SW480 (cell line): ENCODE measurements at regions not wholly inside any gene's neighbourhood (a gene's known extent, or its start where the extent isn't known, plus 50 kb on each side); places are given as distances from the start of the nearest gene placed in this dataset.
A peak's percentile ranks its signal among the peaks of the same experiment; 100 is the strongest.

Experiments used
- DNase-seq: peaks from one replicate; pipeline ENCODE4 v3.0.0-alpha.2; 2016; ENCODE audit warnings: low spot score

DNA sequence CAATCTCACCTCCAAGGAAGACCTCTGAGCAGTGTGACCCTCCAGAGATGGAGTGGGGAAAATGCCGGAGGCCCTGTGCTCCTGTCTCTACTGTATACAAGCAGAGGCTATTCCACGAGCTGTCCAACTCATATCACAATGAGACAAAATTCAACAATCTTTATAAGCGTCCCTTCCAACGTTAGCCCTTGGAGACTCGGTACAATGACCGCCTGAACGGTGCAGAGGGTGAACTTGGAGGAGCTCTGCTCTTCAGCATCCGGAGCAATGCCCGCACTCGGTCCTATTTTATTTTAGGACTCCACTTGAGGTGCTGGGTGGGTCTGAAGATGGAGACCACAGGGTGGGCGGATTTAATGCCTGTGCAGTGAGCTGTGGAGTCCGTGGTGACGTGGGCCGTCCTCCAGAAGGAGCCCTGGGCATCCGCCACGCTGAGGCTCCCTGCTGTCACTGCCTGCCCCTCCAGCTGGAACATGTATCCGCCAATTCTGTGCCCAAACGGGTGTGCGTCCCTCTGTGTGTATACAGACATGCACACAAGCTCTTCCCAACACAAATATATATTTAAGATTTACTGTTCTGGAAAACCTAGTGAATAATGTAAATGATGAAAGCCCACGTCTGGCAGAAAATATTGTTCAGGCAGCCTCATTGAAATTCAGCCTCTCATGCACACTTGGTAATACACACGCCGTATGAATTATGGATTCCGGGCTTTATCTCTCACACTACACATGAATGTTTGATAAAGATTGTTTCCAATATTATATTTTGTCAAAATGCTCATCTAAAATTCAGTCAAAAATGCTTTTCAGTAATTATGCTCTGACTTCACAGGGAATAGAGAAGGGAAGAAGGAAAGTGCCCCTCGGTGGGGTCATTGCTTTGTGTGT lies 239.9 kb upstream of the ZMIZ1 start:
- DNase-seq = no peak

- no peak for DNase-seq
These were observed 239.2 kb upstream of the ZMIZ1 start for GRCh38 chr10:78829565-78829964.

GRCh38 chr10:78830062-78830975 lies 238.4 kb upstream of the ZMIZ1 start:
- no peak for DNase-seq

- no peak for DNase-seq
These were observed 237.8 kb upstream of the ZMIZ1 start for GRCh38 chr10:78830976-78831375.

DNA sequence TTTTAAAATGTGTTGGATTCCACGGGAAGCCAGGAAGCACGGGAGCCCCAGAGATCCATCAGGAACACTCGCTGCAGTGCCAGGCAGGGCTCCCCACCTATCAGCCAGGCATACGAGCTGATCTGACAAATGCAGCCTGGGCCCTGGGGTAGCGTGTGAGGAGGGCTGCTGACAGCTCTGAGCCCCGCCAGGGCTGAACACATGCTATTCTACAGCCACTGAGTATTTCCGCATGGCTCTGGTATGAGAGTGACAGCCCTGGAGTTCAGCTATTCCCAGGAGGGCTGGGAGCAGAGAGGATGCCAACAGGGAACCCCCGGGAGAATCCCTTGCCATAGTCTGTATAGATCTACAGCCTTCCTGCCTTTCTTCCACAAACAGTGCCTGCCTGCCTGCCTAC lies 237.3 kb upstream of the ZMIZ1 start:
- no peak for DNase-seq

- DNase-seq = no peak
These were observed 236.5 kb upstream of the ZMIZ1 start for GRCh38 chr10:78832281-78832680.

DNA sequence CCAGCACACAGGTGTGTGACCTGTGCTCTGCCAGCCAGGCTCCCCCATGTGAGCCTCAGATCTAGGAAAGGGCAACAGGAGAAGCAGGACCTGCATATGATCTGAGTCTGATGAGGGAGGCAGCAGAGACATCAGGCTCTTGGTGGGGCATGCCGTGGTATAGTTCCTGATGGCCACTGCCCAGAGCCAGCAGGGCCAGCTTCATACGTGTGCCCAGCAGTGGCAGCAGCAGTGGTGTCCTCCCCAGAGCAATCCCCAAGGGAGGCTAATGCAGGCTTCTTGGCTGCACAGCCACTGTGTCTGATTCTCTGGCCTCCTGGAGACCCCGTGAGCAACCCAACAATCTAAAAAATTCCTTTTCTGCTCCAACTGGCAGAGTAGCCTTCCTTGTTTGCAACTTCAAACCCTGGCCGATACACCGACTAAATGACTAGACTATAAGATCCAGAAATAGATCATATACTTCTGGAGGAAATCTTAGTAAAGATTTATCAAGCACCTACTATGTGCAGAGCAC lies 230.6 kb upstream of the ZMIZ1 start:
- DNase-seq = no peak

DNA sequence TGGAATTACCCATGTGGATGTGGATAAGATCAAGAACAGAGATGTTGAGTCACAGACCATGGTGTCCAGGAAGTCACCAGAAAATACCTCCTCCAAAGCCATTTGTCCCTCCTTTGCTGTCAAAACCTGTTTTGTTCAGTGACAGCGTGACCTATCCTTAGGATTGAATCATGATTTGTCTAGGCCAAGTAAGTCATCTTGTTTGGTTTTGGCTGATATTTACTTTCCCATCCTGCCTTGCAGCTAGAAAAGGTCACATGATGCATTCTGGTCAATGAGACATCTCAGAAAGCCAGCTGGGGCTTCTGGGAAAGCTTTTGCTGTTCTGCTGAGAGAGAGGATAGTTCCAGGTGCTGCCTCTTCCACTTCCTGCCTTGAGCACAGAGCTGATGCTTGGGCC lies 225.3 kb upstream of the ZMIZ1 start:
- no peak for DNase-seq

GRCh38 chr10:78844960-78845607 lies 223.7 kb upstream of the ZMIZ1 start:
- DNase-seq = no peak

- no peak for DNase-seq
These were observed 222.7 kb upstream of the ZMIZ1 start for GRCh38 chr10:78846071-78846470.

GRCh38 chr10:78846760-78847159 lies 222.0 kb upstream of the ZMIZ1 start:
- no peak for DNase-seq

DNA sequence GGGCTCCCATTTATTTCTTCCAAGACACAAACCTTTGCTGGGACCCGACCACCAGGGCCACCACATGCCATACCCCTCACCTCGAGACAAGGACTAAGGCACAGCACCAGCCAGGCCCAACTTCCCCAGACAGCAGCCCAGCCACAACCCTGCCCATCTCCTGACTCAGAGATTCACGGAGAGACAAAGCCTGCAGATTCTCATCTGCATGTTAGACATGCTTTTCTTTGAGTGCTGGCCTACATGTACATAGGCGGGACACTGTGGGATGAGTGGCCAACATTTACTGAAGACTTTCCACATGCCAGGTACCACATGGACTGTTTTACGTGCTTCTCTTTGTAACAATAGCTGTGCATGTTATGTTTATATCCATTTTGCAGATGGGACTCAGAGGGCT lies 221.3 kb upstream of the ZMIZ1 start:
- no peak for DNase-seq

DNA sequence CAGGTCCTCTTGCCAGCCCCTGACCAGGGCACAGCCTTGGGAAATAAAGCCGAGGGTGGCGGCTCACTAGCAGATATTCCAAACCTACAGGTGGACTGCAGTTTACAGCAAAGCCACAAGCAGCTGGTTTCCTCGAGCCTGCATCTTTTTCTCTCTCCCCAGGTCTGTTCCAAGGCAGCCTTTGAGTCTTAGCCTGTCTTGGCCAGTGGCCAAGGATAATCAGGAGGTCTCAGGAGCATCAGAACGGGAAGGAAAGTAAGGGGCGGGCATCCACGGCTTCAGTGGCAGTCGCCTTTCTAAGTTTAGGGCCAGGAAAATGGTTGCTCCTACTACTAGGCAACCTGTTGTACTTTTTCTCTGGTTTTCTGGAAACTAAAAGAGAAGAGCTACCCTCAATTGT lies 219.7 kb upstream of the ZMIZ1 start:
- no peak for DNase-seq

DNA sequence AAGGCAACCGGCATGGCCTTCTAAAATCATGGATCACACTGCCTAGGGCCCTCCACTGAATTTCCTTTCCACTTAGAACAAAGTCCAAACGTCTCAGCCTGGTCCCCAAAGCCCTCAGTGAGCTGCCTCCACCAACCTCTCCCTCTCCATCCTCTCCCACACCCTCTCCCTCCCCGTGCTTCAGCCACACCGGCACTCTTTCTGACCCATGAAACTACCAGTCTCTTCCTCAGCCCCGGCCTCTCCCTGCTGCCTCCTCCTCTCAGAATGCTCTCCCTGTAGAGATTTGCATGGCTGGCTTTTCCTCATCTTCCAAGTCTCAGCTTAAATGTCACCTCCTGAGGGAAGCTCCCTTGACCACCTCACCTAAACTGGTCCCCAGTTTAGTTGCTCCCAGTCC lies 219.0 kb upstream of the ZMIZ1 start:
- no peak for DNase-seq

DNA sequence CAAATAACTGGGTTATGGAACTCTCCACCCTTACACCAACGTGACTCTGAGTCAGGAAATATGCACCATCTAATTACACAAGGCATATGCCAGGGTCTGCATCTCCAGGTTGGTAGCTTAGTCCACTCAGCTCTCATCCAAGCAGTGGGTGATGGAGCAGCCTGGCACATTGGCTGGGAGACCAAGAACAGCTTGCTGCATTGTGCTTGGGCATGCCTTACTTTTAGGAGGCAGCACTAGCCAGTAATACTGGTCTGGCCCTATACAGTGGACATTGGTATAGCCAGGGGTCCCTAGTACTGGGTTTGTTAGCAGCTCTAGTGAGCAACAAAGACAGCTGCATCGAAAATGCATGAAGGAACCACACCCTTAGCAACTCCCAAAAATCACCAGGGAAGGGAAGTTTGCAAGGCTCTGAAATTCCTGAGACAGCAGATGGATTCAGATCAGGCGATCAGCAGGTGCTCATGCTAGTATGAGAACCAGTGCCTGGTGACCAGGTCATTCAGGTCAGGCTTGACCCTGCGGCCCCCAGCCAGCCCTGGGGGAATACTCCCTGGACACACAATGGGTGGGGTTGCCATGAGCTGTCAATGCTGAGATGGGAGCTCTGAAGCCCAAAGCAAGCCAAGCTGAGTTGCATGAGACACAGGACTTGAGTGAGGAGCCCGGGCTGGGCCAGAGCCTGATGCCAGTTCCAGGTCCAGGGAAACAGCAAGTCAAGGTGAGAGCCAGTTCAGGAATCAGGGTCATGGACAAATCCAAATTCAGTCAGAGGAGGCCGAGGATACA lies 217.9 kb upstream of the ZMIZ1 start:
- no peak for DNase-seq

DNA sequence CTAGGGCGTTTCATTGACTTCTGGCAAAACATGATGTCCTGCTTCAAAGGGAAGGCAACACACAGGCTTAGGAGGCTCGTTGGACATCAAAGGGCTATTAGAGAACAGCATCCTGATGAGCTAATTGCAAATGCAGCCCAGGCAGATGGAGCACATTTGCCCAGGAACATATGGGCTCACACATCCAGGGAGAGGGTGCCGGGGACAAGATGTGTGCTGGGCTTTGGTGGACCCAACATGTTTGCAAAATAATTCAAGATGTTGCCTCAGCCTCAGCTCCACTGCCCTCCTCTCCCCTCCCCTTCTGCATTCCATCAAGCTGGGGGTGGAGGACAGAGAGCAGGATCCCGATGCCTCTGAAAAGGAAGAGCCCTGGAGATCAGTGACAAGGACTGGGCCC lies 217.1 kb upstream of the ZMIZ1 start:
- peak; percentile 57 for DNase-seq

DNA sequence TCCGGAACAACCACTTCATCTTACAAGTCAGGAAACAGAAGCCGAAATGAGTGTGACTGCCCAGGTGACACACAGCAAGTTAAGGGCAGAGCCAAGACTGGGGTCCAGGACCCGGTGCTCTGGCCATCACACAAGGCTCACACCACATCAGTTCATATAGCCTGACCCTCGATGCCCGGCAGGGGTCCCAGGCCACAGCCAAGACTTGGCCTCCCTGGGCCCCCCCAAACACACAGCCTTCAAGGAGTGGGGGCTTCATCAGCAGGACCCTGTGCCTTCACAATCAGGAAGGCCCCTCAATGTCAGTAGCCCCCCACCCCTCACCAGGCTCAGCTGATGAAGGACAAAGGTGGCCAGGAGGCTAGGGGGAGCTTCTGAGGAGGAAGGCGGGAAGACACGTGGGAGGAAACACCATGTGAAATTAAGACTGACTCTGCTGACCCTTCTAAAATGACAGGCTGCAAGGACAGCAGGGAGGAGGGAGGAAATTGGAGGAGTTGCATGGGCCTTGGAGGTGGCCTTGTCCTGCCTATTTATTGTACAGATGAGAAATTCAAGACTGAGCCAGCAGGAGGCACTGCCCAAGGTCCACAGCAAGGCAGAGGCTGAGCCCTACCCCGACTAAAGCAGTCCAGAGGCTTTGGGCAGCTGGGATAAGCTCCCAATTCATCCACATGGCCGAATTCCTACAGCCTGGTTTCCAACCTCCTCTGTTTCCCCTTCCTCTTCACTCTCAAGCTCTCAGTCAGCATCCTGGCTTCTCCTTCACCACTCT lies 216.1 kb upstream of the ZMIZ1 start:
- no peak for DNase-seq

GRCh38 chr10:78853864-78854263 lies 214.9 kb upstream of the ZMIZ1 start:
- DNase-seq = no peak

DNA sequence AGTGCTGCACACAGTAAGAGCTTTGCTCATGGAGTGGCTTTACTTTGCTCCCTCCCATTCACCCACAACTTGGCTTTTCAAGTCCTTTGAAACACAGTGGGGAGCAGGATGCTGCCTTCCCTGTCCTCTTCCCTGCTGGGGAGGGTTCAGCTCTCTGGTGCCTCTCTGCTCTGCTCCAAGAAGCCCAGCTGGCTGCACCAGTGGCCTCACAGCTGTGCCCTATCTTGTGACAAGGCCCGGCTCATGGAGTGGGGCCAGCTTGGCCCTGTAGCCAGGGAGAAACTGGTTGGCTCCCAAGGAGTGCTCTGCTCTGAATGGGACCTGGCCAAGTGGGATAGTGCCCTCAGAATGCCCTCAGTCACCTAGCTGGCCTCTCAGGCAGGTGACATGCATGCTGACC lies 212.3 kb upstream of the ZMIZ1 start:
- no peak for DNase-seq

GRCh38 chr10:78857193-78857592 lies 211.6 kb upstream of the ZMIZ1 start:
- no peak for DNase-seq

- no peak for DNase-seq
These were observed 209.5 kb upstream of the ZMIZ1 start for GRCh38 chr10:78859266-78859665.
